KMS-11 (cell line): ENCODE measurements at regions not wholly inside any gene's neighbourhood (a gene's known extent, or its start where the extent isn't known, plus 50 kb on each side); places are given as distances from the start of the nearest gene placed in this dataset.

Experiments used
- H2AFZ ChIP-seq: fragments of 200-600 bp; sonication (generic); 2 replicates; pipeline ENCODE4 v1.6.1; 2016; ENCODE audit warnings: antibody characterized with exemption, mixed run types, low read depth
- H3K27ac ChIP-seq: fragments of 200-600 bp; sonication (generic); 2 replicates; pipeline ENCODE4 v1.6.1; 2016; ENCODE audit warnings: mild to moderate bottlenecking, mixed run types
- H3K27me3 ChIP-seq: fragments of 200-600 bp; sonication (generic); 2 replicates; pipeline ENCODE4 v1.6.1; 2017; ENCODE audit warnings: mild to moderate bottlenecking, low read depth, mixed run types, moderate library complexity; ENCODE audit not compliant: insufficient read depth
- H3K36me3 ChIP-seq: fragments of 200-600 bp; sonication (generic); 2 replicates; pipeline ENCODE4 v1.6.1; 2017; ENCODE audit warnings: mild to moderate bottlenecking, mixed run types; ENCODE audit not compliant: insufficient read depth
- H3K4me1 ChIP-seq: fragments of 200-600 bp; sonication (generic); 2 replicates; pipeline ENCODE4 v1.6.1; 2016; ENCODE audit warnings: mild to moderate bottlenecking, low read depth, mixed run types; ENCODE audit not compliant: poor library complexity, severe bottlenecking
- H3K4me2 ChIP-seq: fragments of 200-600 bp; sonication (generic); 2 replicates; pipeline ENCODE4 v1.7.0; 2016; ENCODE audit warnings: mild to moderate bottlenecking, mixed run types
- H3K4me3 ChIP-seq: fragments of 200-600 bp; sonication (generic); IDR thresholded peaks from 2 replicates; pipeline ENCODE4 v1.6.1; 2017; ENCODE audit warnings: low read depth, low read length, mixed read lengths; ENCODE audit not compliant: insufficient read depth
- H3K79me2 ChIP-seq: fragments of 200-600 bp; sonication (generic); 2 replicates; pipeline ENCODE4 v1.6.1; 2016; ENCODE audit warnings: low read depth, mixed run types; ENCODE audit not compliant: insufficient read depth
- H3K9ac ChIP-seq: fragments of 200-600 bp; sonication (generic); 2 replicates; pipeline ENCODE4 v1.6.1; 2016; ENCODE audit warnings: mild to moderate bottlenecking, mixed run types
- H4K20me1 ChIP-seq: fragments of 200-600 bp; sonication (generic); 2 replicates; pipeline ENCODE4 v1.6.1; 2016; ENCODE audit warnings: mild to moderate bottlenecking, mixed run types; ENCODE audit not compliant: insufficient read depth
- CTCF ChIP-seq: fragments of 200-600 bp; sonication (generic); conservative IDR thresholded peaks from 2 replicates; pipeline ENCODE4 v1.6.1; 2017; ENCODE audit warnings: low read depth, mild to moderate bottlenecking, antibody characterized with exemption, low read length, moderate library complexity, mixed read lengths

GRCh38 chr3:22937536-22937935 is 265.6 kb upstream of the UBE2E2 start:
- no peaks in the 10 kb centered on the region for H3K36me3 ChIP-seq
- no peak for TF ChIP-seq CTCF
- no peak overlapping the region for H3K9ac ChIP-seq
- no peaks in the 10 kb centered on the region for H3K27me3 ChIP-seq
- H3K4me3 ChIP-seq: no peak overlapping the region
- no peaks in the 10 kb centered on the region for H3K79me2 ChIP-seq
- H4K20me1 ChIP-seq: no peaks in the 10 kb centered on the region
- H3K27ac ChIP-seq: no peak overlapping the region
- no peaks in the 10 kb centered on the region for H3K4me1 ChIP-seq
- no peak overlapping the region for H3K4me2 ChIP-seq
- no peak overlapping the region for H2AFZ ChIP-seq

- no peak overlapping the region for H2AFZ ChIP-seq
- H4K20me1 ChIP-seq: no peaks in the 10 kb centered on the region
- H3K36me3 ChIP-seq: no peaks in the 10 kb centered on the region
- H3K4me3 ChIP-seq: no peak overlapping the region
- H3K4me2 ChIP-seq: no peak overlapping the region
- H3K9ac ChIP-seq: no peak overlapping the region
- no peaks in the 10 kb centered on the region for H3K4me1 ChIP-seq
- H3K27me3 ChIP-seq: no peaks in the 10 kb centered on the region
- H3K79me2 ChIP-seq: no peaks in the 10 kb centered on the region
- no peak for TF ChIP-seq CTCF
- H3K27ac ChIP-seq: no peak overlapping the region
Measured at GRCh38 chr3:22938739-22939138, 264.4 kb upstream of the UBE2E2 start.

GRCh38 chr3:22939349-22939748 is 263.8 kb upstream of the UBE2E2 start:
- Histone ChIP-seq H3K36me3 (no peaks in the 10 kb centered on the region), H3K4me3 (no peak overlapping the region), H3K79me2 (no peaks in the 10 kb centered on the region), H4K20me1 (no peaks in the 10 kb centered on the region), H2AFZ (no peak overlapping the region), H3K4me1 (no peaks in the 10 kb centered on the region), H3K9ac (no peak overlapping the region), H3K4me2 (no peak overlapping the region), H3K27me3 (no peaks in the 10 kb centered on the region), H3K27ac (no peak overlapping the region)
- TF ChIP-seq CTCF: no peak

- Histone ChIP-seq H3K9ac (no peak overlapping the region), H3K4me1 (no peaks in the 10 kb centered on the region), H4K20me1 (no peaks in the 10 kb centered on the region), H3K79me2 (no peaks in the 10 kb centered on the region), H3K27ac (no peak overlapping the region), H3K4me2 (no peak overlapping the region), H3K36me3 (no peaks in the 10 kb centered on the region), H2AFZ (no peak overlapping the region), H3K4me3 (no peak overlapping the region), H3K27me3 (no peaks in the 10 kb centered on the region)
- no peak for TF ChIP-seq CTCF
Measured at GRCh38 chr3:22940285-22940684, 262.8 kb upstream of the UBE2E2 start.

- no peaks in the 10 kb centered on the region for H3K36me3 ChIP-seq
- no peak overlapping the region for H3K27ac ChIP-seq
- H3K79me2 ChIP-seq: no peaks in the 10 kb centered on the region
- TF ChIP-seq CTCF: no peak
- no peak overlapping the region for H3K9ac ChIP-seq
- H2AFZ ChIP-seq: no peak overlapping the region
- H4K20me1 ChIP-seq: no peaks in the 10 kb centered on the region
- H3K4me3 ChIP-seq: no peak overlapping the region
- H3K4me2 ChIP-seq: no peak overlapping the region
- no peaks in the 10 kb centered on the region for H3K4me1 ChIP-seq
- H3K27me3 ChIP-seq: no peaks in the 10 kb centered on the region
Measured at GRCh38 chr3:22942981-22943380, 260.1 kb upstream of the UBE2E2 start.
